IPS-18a (cell line): ENCODE measurements at regions not wholly inside any gene's neighbourhood (a gene's known extent, or its start where the extent isn't known, plus 50 kb on each side); places are given as distances from the start of the nearest gene placed in this dataset.
"Not testable (repeated sequence)": the region's sequence is repeated elsewhere in the genome, so short reads cannot be mapped to it uniquely, and the experiment has no call there.

Experiments
- H3K27ac ChIP-seq: one replicate; pipeline ENCODE4 v1.5.1; 2013; ENCODE audit warnings: low read length
- H3K27me3 ChIP-seq: one replicate; pipeline ENCODE4 v1.6.1; 2013; ENCODE audit warnings: mild to moderate bottlenecking, low read length; ENCODE audit not compliant: control insufficient read depth, insufficient read depth
- H3K36me3 ChIP-seq: one replicate; pipeline ENCODE4 v1.6.1; 2013; ENCODE audit warnings: low read depth, low read length; ENCODE audit not compliant: control insufficient read depth
- H3K4me1 ChIP-seq: one replicate; pipeline ENCODE4 v1.6.1; 2013; ENCODE audit warnings: low read depth, low read length; ENCODE audit not compliant: control insufficient read depth
- H3K4me3 ChIP-seq: one replicate; pipeline ENCODE4 v1.5.1; 2013; ENCODE audit warnings: low read length
- H3K9ac ChIP-seq: one replicate; pipeline ENCODE4 v1.6.1; 2013; ENCODE audit warnings: mild to moderate bottlenecking, low read length, moderate library complexity
- H3K9me3 ChIP-seq: one replicate; pipeline ENCODE4 v1.6.1; 2013; ENCODE audit warnings: low read depth, low read length; ENCODE audit not compliant: control insufficient read depth

- H3K9ac ChIP-seq, H3K27me3 ChIP-seq, H3K4me3 ChIP-seq, H3K9me3 ChIP-seq, H3K27ac ChIP-seq, H3K36me3 ChIP-seq, H3K4me1 ChIP-seq: not testable (repeated sequence)
Observed at GRCh38 chr5:98237794-98238193, 535.7 kb upstream of the RGMB start.

GRCh38 chr5:98243972-98244371 lies 529.5 kb upstream of the RGMB start:
- no peak overlapping the region for H3K27ac ChIP-seq
- H3K4me1 ChIP-seq: no peaks in the 10 kb centered on the region
- H3K4me3 ChIP-seq: no peak overlapping the region
- no peaks in the 10 kb centered on the region for H3K27me3 ChIP-seq
- no peak overlapping the region for H3K9ac ChIP-seq
- H3K36me3 ChIP-seq: no peaks in the 10 kb centered on the region
- no peaks in the 10 kb centered on the region for H3K9me3 ChIP-seq

GRCh38 chr5:98248949-98249348 lies 524.5 kb upstream of the RGMB start:
- Histone ChIP-seq H3K4me1 (no peaks in the 10 kb centered on the region), H3K9ac (no peak overlapping the region), H3K9me3 (no peaks in the 10 kb centered on the region), H3K4me3 (no peak overlapping the region), H3K36me3 (no peaks in the 10 kb centered on the region), H3K27me3 (no peaks in the 10 kb centered on the region), H3K27ac (no peak overlapping the region)

- H3K36me3 ChIP-seq: no peaks in the 10 kb centered on the region
- H3K4me1 ChIP-seq: peaks cover 7% of the 10 kb centered on the region
- H3K9me3 ChIP-seq: no peaks in the 10 kb centered on the region
- no peak overlapping the region for H3K4me3 ChIP-seq
- H3K27me3 ChIP-seq: no peaks in the 10 kb centered on the region
- no peak overlapping the region for H3K27ac ChIP-seq
- H3K9ac ChIP-seq: no peak overlapping the region
Observed at GRCh38 chr5:98258939-98259338, 514.5 kb upstream of the RGMB start.

- H3K9me3 ChIP-seq: no peaks in the 10 kb centered on the region
- peaks cover 7% of the 10 kb centered on the region for H3K4me1 ChIP-seq
- H3K9ac ChIP-seq: no peak overlapping the region
- no peaks in the 10 kb centered on the region for H3K36me3 ChIP-seq
- H3K27ac ChIP-seq: no peak overlapping the region
- no peaks in the 10 kb centered on the region for H3K27me3 ChIP-seq
- H3K4me3 ChIP-seq: no peak overlapping the region
Observed at GRCh38 chr5:98259595-98259994, 513.9 kb upstream of the RGMB start.

GRCh38 chr5:98263084-98263483 lies 510.4 kb upstream of the RGMB start:
- H3K9me3 ChIP-seq: no peaks in the 10 kb centered on the region
- H3K4me3 ChIP-seq: no peak overlapping the region
- H3K27me3 ChIP-seq: no peaks in the 10 kb centered on the region
- H3K36me3 ChIP-seq: no peaks in the 10 kb centered on the region
- no peak overlapping the region for H3K9ac ChIP-seq
- peaks cover 7% of the 10 kb centered on the region for H3K4me1 ChIP-seq
- H3K27ac ChIP-seq: no peak overlapping the region

GRCh38 chr5:98268162-98268860 lies 505.2 kb upstream of the RGMB start:
- Histone ChIP-seq H3K9me3 (no peaks in the 10 kb centered on the region), H3K4me3 (no peak overlapping the region), H3K9ac (no peak overlapping the region), H3K4me1 (no peaks in the 10 kb centered on the region), H3K27me3 (no peaks in the 10 kb centered on the region), H3K27ac (no peak overlapping the region), H3K36me3 (no peaks in the 10 kb centered on the region)

GRCh38 chr5:98275980-98276379 lies 497.5 kb upstream of the RGMB start:
- no peaks in the 10 kb centered on the region for H3K4me1 ChIP-seq
- H3K27ac ChIP-seq: no peak overlapping the region
- H3K9ac ChIP-seq: no peak overlapping the region
- no peaks in the 10 kb centered on the region for H3K9me3 ChIP-seq
- no peak overlapping the region for H3K4me3 ChIP-seq
- H3K36me3 ChIP-seq: no peaks in the 10 kb centered on the region
- H3K27me3 ChIP-seq: no peaks in the 10 kb centered on the region

- no peak overlapping the region for H3K27ac ChIP-seq
- no peaks in the 10 kb centered on the region for H3K36me3 ChIP-seq
- H3K9me3 ChIP-seq: no peaks in the 10 kb centered on the region
- H3K4me3 ChIP-seq: no peak overlapping the region
- no peaks in the 10 kb centered on the region for H3K27me3 ChIP-seq
- no peak overlapping the region for H3K9ac ChIP-seq
- H3K4me1 ChIP-seq: peaks cover 4% of the 10 kb centered on the region
Observed at GRCh38 chr5:98282521-98282920, 490.9 kb upstream of the RGMB start.

GRCh38 chr5:98292496-98292895 lies 481.0 kb upstream of the RGMB start:
- Histone ChIP-seq H3K9ac (no peak overlapping the region), H3K4me3 (no peak overlapping the region), H3K36me3 (no peaks in the 10 kb centered on the region), H3K27me3 (no peaks in the 10 kb centered on the region), H3K4me1 (peaks cover 4% of the 10 kb centered on the region), H3K27ac (no peak overlapping the region), H3K9me3 (no peaks in the 10 kb centered on the region)

- H3K27me3 ChIP-seq: no peaks in the 10 kb centered on the region
Observed at GRCh38 chr5:98296426-98296825, 477.0 kb upstream of the RGMB start.

GRCh38 chr5:98299435-98299834 lies 474.0 kb upstream of the RGMB start:
- H3K4me1 ChIP-seq: peaks cover 10% of the 10 kb centered on the region
- no peak overlapping the region for H3K27ac ChIP-seq
- H3K9ac ChIP-seq: no peak overlapping the region
- no peaks in the 10 kb centered on the region for H3K36me3 ChIP-seq
- no peaks in the 10 kb centered on the region for H3K9me3 ChIP-seq
- H3K27me3 ChIP-seq: no peaks in the 10 kb centered on the region
- no peak overlapping the region for H3K4me3 ChIP-seq

More at GRCh38 chr5:98296426-98296825, 477.0 kb upstream of the RGMB start:
- no peak overlapping the region for H3K9ac ChIP-seq
- no peak overlapping the region for H3K4me3 ChIP-seq
- H3K27ac ChIP-seq: no peak overlapping the region
- no peaks in the 10 kb centered on the region for H3K9me3 ChIP-seq
- H3K36me3 ChIP-seq: no peaks in the 10 kb centered on the region
- H3K4me1 ChIP-seq: peaks cover 6% of the 10 kb centered on the region
